HG02884 (cell line): ENCODE measurements at regions not wholly inside any gene's neighbourhood (a gene's known extent, or its start where the extent isn't known, plus 50 kb on each side); places are given as distances from the start of the nearest gene placed in this dataset.
A peak's percentile ranks its signal among the peaks of the same experiment; 100 is the strongest.

Experiments used
- ATAC-seq: cut with Tn5 transposase; IDR thresholded peaks from one replicate; pipeline ENCODE4 v1.9.1; 2021; ENCODE audit warnings: mild to moderate bottlenecking, moderate library complexity; ENCODE audit not compliant: unreplicated experiment

DNA sequence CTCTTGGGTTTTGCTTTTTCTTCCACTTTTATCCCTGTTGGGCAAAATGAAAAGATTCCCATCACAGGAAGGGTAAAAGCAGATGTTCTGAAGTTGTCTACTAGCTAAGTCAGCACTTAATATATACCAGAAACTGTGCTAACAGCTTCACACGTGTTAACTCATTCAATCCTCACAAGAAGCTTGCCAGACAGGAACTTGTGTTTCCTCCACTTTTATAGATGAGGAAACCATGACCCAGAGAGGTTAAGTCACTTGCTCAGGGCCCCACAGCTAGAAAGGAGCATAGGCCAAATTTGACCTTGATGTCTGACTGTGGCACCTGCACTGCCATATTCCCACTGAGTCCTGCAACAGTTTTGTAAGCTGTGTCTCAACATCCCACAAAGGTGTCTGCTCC lies 76.8 kb upstream of the EPC2 start:
- ATAC-seq: no peak

- ATAC-seq: no peak
Observed at GRCh38 chr2:148568597-148568996, 76.0 kb upstream of the EPC2 start.

- no peak for ATAC-seq
Observed at GRCh38 chr2:148569221-148569620, 75.3 kb upstream of the EPC2 start.

- ATAC-seq: no peak
Observed at GRCh38 chr2:148570989-148571388, 73.6 kb upstream of the EPC2 start.

- ATAC-seq: no peak
Observed at GRCh38 chr2:148577845-148578492, 66.6 kb upstream of the EPC2 start.

DNA sequence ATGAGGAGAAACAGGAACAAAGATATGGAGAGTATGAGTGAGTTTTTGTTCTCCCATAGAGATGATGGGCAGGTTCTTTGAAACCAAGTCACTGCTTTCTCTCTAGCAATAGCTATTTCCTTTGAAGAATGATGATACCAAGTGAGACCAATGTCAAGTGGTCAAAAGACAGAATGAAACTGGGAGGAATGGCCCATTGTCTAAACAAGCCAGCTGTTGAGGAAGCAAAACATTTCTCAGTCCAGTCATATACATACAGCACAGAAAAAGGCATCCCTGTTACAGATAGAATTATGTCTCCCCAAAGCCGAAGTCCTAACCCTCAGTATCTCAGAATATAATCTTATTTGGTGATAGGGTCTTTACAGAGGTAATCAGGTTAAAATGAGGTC lies 66.1 kb upstream of the EPC2 start:
- ATAC-seq: no peak

DNA sequence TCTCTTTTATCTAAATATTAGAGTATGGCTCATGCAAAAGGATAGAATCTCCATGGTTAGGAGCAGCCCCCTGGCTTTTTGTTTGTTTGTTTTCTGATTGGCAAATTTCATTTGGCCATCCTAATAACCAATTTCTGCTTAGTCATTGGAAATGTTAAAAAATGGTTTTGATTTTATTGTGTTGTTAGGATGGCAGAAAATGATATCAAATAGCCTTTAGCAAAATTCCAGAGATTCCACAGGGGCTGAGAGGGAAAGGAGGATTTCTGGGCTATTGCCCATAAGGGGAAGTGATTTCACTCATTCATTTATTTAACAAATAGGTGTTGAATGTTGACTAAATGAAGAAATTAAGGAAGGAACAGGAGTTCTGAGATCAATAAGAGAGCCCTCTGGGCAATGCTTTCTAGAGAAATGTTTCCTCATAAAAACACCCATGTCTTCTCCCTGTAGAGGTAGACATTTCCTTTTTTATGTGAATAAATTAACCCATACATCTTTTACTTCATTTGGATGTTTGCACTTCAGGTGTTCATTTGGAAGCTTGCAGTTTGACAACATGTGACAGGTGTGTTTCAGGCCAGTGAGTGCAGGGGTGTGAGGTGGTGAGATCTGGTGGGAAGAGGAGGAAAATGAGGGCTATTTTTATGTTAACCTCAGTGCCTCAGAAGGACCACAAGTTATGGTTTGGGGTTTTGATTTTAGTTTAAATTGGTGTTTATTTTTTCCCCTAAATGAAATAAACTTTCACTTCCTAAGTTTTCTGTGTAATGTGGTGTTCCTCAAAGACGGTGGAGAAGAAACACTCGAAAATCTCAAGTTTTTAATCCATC lies 61.7 kb upstream of the EPC2 start:
- ATAC-seq: no peak

GRCh38 chr2:148585696-148586095 lies 58.9 kb upstream of the EPC2 start:
- ATAC-seq: no peak

DNA sequence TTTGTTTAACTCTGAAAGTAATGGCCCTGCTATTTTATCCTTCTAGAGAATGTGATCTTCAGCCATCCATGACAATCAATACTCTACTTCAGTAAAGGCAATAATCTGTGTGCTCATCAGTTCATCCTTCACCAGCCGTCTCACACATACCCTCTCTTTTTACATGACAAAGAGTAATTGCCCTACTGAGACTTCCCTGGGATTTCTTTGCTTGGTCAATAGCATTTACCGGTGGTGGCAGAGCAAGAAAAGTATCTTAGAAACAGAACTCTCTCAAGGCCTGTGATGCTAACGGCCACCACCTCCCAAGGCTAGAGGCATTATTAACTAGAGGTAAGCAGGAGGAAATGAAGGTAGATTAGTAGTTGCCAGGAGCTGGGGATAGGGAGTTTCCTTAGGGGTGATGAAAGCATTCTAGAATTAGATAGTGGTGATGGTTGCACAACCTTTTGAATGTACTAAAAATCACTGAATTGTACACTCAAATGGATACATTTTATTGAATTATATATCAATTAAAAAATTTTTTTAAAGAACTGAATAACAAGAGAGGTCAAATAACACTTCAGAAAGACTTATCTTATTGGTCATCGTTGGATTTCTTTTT lies 57.9 kb upstream of the EPC2 start:
- ATAC-seq: no peak

DNA sequence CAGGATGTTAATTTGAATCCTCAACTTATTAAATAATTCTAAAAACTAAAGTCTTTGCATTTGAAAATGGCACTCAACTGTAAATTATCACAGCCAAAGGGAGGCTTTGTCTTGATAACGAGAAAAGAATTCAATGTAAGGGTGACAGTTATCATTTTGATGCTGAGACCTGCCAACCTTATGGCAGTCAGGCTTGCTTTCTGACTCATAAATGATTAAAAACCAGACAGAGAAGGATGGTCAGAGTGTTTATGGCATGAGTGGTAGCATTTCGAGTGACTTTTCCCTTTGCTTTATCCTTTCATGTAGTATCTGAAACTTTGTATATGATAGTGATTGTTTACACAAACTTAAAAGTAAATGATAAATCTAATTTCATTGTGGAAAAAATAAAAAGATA lies 53.9 kb upstream of the EPC2 start:
- ATAC-seq: peak; percentile 58

DNA sequence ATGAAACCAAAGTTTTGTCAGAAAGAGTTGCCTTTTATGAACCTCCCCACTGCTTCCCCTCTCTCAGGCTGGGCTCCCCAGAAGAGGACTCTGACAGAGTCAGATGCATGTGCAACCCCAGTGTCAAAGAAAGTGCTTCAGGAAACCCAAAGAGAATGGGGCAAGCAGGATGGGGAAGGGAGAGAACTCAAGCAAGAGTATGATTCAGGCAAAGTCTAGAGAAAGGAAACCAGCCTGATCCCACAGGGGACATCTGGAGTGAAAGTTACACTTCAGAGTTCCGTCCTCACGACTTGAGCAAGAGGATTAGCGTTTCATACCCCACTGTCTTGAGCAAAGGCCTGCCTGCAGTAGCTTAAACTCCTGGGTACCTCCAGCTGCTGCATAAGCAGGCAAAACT lies 51.8 kb upstream of the EPC2 start:
- ATAC-seq: no peak

DNA sequence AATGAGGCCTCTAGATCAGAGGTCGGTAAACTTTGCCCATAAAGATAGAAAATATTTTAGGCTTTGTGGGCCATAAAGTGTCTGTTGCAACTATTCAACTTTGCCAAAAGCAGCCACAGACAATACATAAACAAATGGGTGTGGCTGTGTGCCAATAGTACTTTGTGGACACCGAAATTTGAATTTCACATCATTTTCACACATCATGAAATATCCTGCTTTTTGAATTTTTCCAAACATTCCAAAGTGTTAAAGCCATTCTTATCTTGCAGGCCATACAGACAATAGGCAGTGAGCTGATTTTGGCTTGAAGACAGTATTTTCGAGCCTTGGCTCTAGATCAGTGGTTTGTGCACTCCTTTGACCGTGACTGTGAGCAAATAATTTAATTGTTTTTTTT lies 51.1 kb upstream of the EPC2 start:
- no peak for ATAC-seq

DNA sequence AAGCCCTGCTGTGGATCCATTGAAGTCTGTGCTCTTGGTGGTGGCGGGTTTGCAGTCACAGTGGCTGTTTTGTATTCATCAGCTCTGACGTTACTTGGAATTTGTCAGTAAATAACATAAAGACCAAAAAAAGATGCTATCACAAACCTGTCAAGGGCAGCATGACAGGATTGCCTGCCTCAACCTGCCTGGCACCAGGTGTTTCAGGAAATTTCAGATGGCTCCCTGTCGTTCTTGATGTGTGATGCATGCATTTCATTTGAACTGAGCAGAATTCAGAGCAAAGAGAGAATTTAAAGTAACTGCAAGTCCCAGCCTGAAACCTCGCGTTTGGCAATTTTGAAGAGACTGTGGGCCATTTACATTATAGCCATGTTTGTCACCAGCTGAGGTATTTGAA lies 50.3 kb upstream of the EPC2 start:
- ATAC-seq: no peak
